Mesenchymal stem cell (in vitro differentiated cells and primary cell): ENCODE measurements at regions not wholly inside any gene's neighbourhood (a gene's known extent, or its start where the extent isn't known, plus 50 kb on each side); places are given as distances from the start of the nearest gene placed in this dataset.

Source experiments
- DNase-seq: peaks from one replicate; pipeline ENCODE4 v3.0.0-alpha.2; 2013
- H2AFZ ChIP-seq: one replicate; pipeline ENCODE4 v1.6.1; 2013; ENCODE audit warnings: low read depth, mild to moderate bottlenecking, control low read depth, inconsistent platforms, low read length, moderate library complexity
- H2AK5ac ChIP-seq: 2 replicates; pipeline ENCODE4 v1.6.1; 2013; ENCODE audit warnings: low read length, moderate library complexity, mild to moderate bottlenecking, inconsistent platforms; ENCODE audit not compliant: severe bottlenecking
- H2BK120ac ChIP-seq: one replicate; pipeline ENCODE4 v1.6.1; 2013; ENCODE audit warnings: low read depth, mild to moderate bottlenecking, inconsistent platforms, low read length, moderate library complexity
- H2BK12ac ChIP-seq, 2 experiments: one replicate each; pipeline ENCODE4 v1.6.1; 2013; ENCODE audit warnings: inconsistent platforms in 2 of 2, low read length in 2 of 2, mild to moderate bottlenecking in 2 of 2, moderate library complexity in 2 of 2, control low read depth in 1 of 2
- H2BK15ac ChIP-seq: one replicate; pipeline ENCODE4 v1.6.1; 2013; ENCODE audit warnings: mild to moderate bottlenecking, low read depth, inconsistent platforms; ENCODE audit not compliant: poor library complexity, severe bottlenecking
- H2BK5ac ChIP-seq: 2 replicates; pipeline ENCODE4 v1.6.1; 2013; ENCODE audit warnings: low read depth, mild to moderate bottlenecking, low read length, control low read depth, inconsistent platforms; ENCODE audit not compliant: poor library complexity, severe bottlenecking
- H3K14ac ChIP-seq, 2 experiments: one replicate each; pipeline ENCODE4 v1.6.1; 2013; ENCODE audit warnings: inconsistent platforms in 2 of 2, low read length in 2 of 2, control low read depth in 1 of 2, mild to moderate bottlenecking in 1 of 2, moderate library complexity in 1 of 2
- H3K18ac ChIP-seq, 2 experiments: one replicate each; pipeline ENCODE4 v1.6.1; 2013; ENCODE audit warnings: inconsistent platforms in 2 of 2, low read length in 2 of 2, control low read depth in 1 of 2, low read depth in 1 of 2, mild to moderate bottlenecking in 1 of 2
- H3K23ac ChIP-seq, 2 experiments: one replicate each; pipeline ENCODE4 v1.6.1; 2013; ENCODE audit warnings: inconsistent platforms in 2 of 2, low read length in 2 of 2, mild to moderate bottlenecking in 2 of 2, moderate library complexity in 2 of 2, control low read depth in 1 of 2
- H3K27ac ChIP-seq: 2 replicates; pipeline ENCODE4 v1.5.1; 2013; ENCODE audit warnings: mild to moderate bottlenecking, moderate library complexity, low read length, control low read depth, inconsistent platforms; ENCODE audit not compliant: poor library complexity, severe bottlenecking
- H3K27me3 ChIP-seq, 2 experiments: 2 replicates each; pipeline versions ENCODE4 v1.6.1 to v1.7.0; 2013; ENCODE audit warnings: low read length in 2 of 2, mild to moderate bottlenecking in 2 of 2, moderate library complexity in 2 of 2, control low read depth in 1 of 2, inconsistent platforms in 1 of 2; ENCODE audit not compliant: control insufficient read depth in 1 of 2, insufficient read depth in 1 of 2
- H3K36me3 ChIP-seq, 2 experiments: 2 replicates each; pipeline versions ENCODE4 v1.6.1 to v1.7.0; 2013; ENCODE audit warnings: low read length in 2 of 2, control low read depth in 1 of 2, inconsistent platforms in 1 of 2, low read depth in 1 of 2, mild to moderate bottlenecking in 1 of 2; ENCODE audit not compliant: insufficient read depth in 2 of 2, control insufficient read depth in 1 of 2
- H3K4ac ChIP-seq, 2 experiments: one replicate each; pipeline ENCODE4 v1.6.1; 2013; ENCODE audit warnings: inconsistent platforms in 2 of 2, low read length in 2 of 2, mild to moderate bottlenecking in 2 of 2, moderate library complexity in 2 of 2, control low read depth in 1 of 2, low read depth in 1 of 2
- H3K4me1 ChIP-seq: 2 replicates; pipeline ENCODE4 v1.6.1; 2013; ENCODE audit warnings: low read depth, low read length, control low read depth; ENCODE audit not compliant: control insufficient read depth, insufficient read depth
- H3K4me2 ChIP-seq: 2 replicates; pipeline ENCODE4 v1.6.1; 2013; ENCODE audit warnings: low read length, mild to moderate bottlenecking, inconsistent platforms; ENCODE audit not compliant: poor library complexity, severe bottlenecking
- H3K4me3 ChIP-seq, 2 experiments: 2 replicates each; pipeline versions ENCODE4 v1.5.1 to v1.7.0; 2013; ENCODE audit warnings: low read length in 2 of 2, mild to moderate bottlenecking in 2 of 2, control low read depth in 1 of 2, low read depth in 1 of 2; ENCODE audit not compliant: insufficient read depth in 1 of 2
- H3K79me1 ChIP-seq: replicated peaks from 2 replicates; pipeline ENCODE4 v1.6.1; 2013; ENCODE audit warnings: mild to moderate bottlenecking, control low read depth, low read length, inconsistent platforms; ENCODE audit not compliant: poor library complexity, severe bottlenecking
- H3K9ac ChIP-seq: 2 replicates; pipeline ENCODE4 v1.7.0; 2013; ENCODE audit warnings: mild to moderate bottlenecking, low read length, moderate library complexity
- H3K9me3 ChIP-seq: 2 replicates; pipeline ENCODE4 v1.7.0; 2013; ENCODE audit warnings: mild to moderate bottlenecking, low read length; ENCODE audit not compliant: control insufficient read depth
- H4K8ac ChIP-seq: one replicate; pipeline ENCODE4 v1.6.1; 2013; ENCODE audit warnings: inconsistent platforms, mild to moderate bottlenecking, low read length, moderate library complexity
- H4K91ac ChIP-seq: one replicate; pipeline ENCODE4 v1.6.1; 2013; ENCODE audit warnings: mild to moderate bottlenecking, low read length, inconsistent platforms
- WGBS: methylation state at CpG from one replicate; pipeline ENCODE4 v1.1.7; 2013; ENCODE audit warnings: mixed read lengths; 5-methylcytosine and 5-hydroxymethylcytosine counted together

GRCh38 chr18:11521853-11522252 is 87.5 kb upstream of the SLC35G4 start:
- whole genome bisulfite sequencing, result 67% methylated on average over 5 of the region's 5 CpGs
- Histone ChIP-seq H3K9me3 (no peaks in the 10 kb centered on the region), H3K36me3 (no peaks in the 10 kb centered on the region), H3K4ac (no peak overlapping the region), H2BK12ac (no peak overlapping the region), H3K4me2 (no peak overlapping the region), H4K91ac (no peak overlapping the region), H2BK5ac (no peak overlapping the region), H3K79me1 (no peaks in the 10 kb centered on the region), H3K27ac (no peak overlapping the region), H3K4me3 (no peak overlapping the region), H3K27me3 (peaks cover 0 to 18% of the 10 kb centered on the region in 2 experiments), H3K18ac (no peak overlapping the region), H3K4me1 (peaks cover 7% of the 10 kb centered on the region), H4K8ac (no peak overlapping the region), H3K14ac (no peak overlapping the region), H2AFZ (no peak overlapping the region), H3K23ac (no peak overlapping the region), H2BK15ac (no peak overlapping the region), H2BK120ac (no peak overlapping the region), H3K9ac (no peak overlapping the region), H2AK5ac (no peak overlapping the region)
- no peak for DNase-seq

- Histone ChIP-seq H3K27ac (no peak overlapping the region), H3K4me1 (peaks cover 6% of the 10 kb centered on the region), H4K8ac (no peak overlapping the region), H2AFZ (no peak overlapping the region), H3K36me3 (no peaks in the 10 kb centered on the region), H3K18ac (no peak overlapping the region), H3K4me2 (no peak overlapping the region), H3K9ac (no peak overlapping the region), H3K4ac (no peak overlapping the region), H3K14ac (no peak overlapping the region), H3K23ac (no peak overlapping the region), H3K4me3 (no peak overlapping the region), H2AK5ac (no peak overlapping the region), H3K9me3 (no peaks in the 10 kb centered on the region), H3K79me1 (no peaks in the 10 kb centered on the region), H2BK5ac (no peak overlapping the region), H4K91ac (no peak overlapping the region), H2BK120ac (no peak overlapping the region), H3K27me3 (peaks cover 0 to 20% of the 10 kb centered on the region in 2 experiments), H2BK12ac (no peak overlapping the region), H2BK15ac (no peak overlapping the region)
- no peak for DNase-seq
- 63% methylated on average over 5 of the region's 6 CpGs for WGBS
Observed at GRCh38 chr18:11520536-11520935, 88.9 kb upstream of the SLC35G4 start.

GRCh38 chr18:11518788-11519685 is 90.4 kb upstream of the SLC35G4 start:
- Histone ChIP-seq H2BK5ac (no peak overlapping the region), H3K4me1 (peaks cover 6% of the 10 kb centered on the region), H3K4me2 (no peak overlapping the region), H2BK12ac (no peak overlapping the region), H2BK15ac (no peak overlapping the region), H3K27me3 (peaks cover 0 to 29% of the 10 kb centered on the region in 2 experiments), H2AK5ac (no peak overlapping the region), H3K14ac (no peak overlapping the region), H4K91ac (no peak overlapping the region), H3K9ac (no peak overlapping the region), H2BK120ac (no peak overlapping the region), H2AFZ (peak overlapping the region; percentile 15), H3K9me3 (no peaks in the 10 kb centered on the region), H3K27ac (no peak overlapping the region), H3K23ac (no peak overlapping the region), H3K79me1 (no peaks in the 10 kb centered on the region), H3K18ac (no peak overlapping the region), H3K4ac (no peak overlapping the region), H3K4me3 (no peak overlapping the region), H3K36me3 (no peaks in the 10 kb centered on the region), H4K8ac (peak overlapping the region; percentile 66)
- peak; percentile 58 for DNase-seq
- 52% methylated on average over 24 of the region's 24 CpGs for WGBS

- no peak overlapping the region for H2AK5ac ChIP-seq
- H3K4me1 ChIP-seq, result peaks cover 3% of the 10 kb centered on the region
- H2AFZ ChIP-seq, result no peak overlapping the region
- H3K79me1 ChIP-seq, result no peaks in the 10 kb centered on the region
- H3K4me3 ChIP-seq, result no peak overlapping the region
- no peak overlapping the region for H2BK12ac ChIP-seq
- H3K9ac ChIP-seq, result no peak overlapping the region
- no peaks in the 10 kb centered on the region for H3K9me3 ChIP-seq
- no peak overlapping the region for H3K4me2 ChIP-seq
- H3K36me3 ChIP-seq, result no peaks in the 10 kb centered on the region
- H2BK5ac ChIP-seq, result no peak overlapping the region
- no peak overlapping the region for H3K23ac ChIP-seq
- H3K4ac ChIP-seq, result no peak overlapping the region
- no peak overlapping the region for H4K8ac ChIP-seq
- H3K18ac ChIP-seq, result no peak overlapping the region
- H3K14ac ChIP-seq, result no peak overlapping the region
- no peak overlapping the region for H2BK120ac ChIP-seq
- H4K91ac ChIP-seq, result no peak overlapping the region
- no peak overlapping the region for H3K27ac ChIP-seq
- WGBS, result 52% methylated on average over 3 of the region's 3 CpGs
- peaks cover 0 to 18% of the 10 kb centered on the region in 2 experiments for H3K27me3 ChIP-seq
- no peak for DNase-seq
- H2BK15ac ChIP-seq, result no peak overlapping the region
Observed at GRCh38 chr18:11517704-11518103, 91.7 kb upstream of the SLC35G4 start.
